NCI-H524 (cell line): ENCODE measurements at regions not wholly inside any gene's neighbourhood (a gene's known extent, or its start where the extent isn't known, plus 50 kb on each side); places are given as distances from the start of the nearest gene placed in this dataset.

Source experiments
- DNase-seq, 2 experiments: peaks; one replicate each; lab custom pipeline; 2025; lab: John Stamatoyannopoulos, UW

DNA sequence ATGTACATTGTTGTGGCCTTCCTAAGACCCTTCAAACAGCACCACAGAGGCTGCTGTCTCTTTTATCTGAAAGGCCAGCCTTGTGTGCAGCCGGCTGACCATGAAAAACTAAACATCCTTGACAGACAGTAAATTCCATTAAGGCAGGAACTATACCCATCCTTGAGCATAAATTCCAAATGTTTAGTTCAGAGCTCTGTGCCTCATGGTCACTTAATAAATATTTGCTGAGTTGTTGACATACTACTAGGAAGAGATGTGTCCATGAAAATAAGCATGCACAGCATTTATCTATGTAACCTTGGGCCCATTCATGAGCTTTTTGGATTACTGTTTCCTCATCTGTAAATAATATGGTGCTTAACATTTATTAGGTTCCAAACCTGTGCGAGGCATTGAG is 424.8 kb downstream of the HRH4 start:
- DNase-seq, result no peak

DNA sequence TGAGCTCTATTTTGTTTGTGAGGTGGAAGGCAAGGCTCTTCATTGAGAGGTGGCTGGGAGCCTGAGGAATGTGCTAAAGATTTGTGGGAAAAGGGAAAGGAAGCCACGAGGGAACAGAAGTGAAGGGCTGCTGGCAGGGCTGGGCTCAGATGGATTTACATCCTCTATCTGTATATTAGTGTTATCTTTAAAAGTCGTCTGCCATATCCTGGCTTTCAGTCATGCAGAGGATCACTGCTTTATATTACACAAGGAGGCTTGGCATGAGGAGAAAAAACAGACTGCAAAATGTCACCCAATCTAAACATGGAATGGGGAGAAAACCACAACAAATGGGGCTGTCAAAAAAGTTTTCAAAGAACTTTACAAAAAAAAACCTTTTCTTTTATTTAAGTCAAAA is 434.4 kb downstream of the HRH4 start:
- no peak for DNase-seq

DNA sequence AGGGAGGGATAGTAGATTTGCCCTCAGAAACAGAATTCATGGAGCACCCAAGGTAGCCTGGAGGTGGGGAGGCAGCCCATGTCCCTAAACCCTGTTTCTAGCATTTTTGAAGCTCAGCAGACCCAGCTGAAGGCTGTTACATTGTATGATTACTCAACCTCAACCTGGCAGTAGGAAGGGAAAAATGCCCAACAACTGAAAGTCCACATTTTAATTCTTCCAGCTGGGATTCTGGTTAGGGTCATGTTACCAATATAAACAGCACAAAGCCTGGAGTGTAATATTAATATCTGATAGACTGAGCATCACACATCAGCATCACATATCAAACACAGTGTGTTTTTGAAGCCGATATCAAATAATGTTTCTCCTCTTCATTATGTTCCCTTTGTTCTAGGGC is 437.0 kb downstream of the HRH4 start:
- DNase-seq, result no peak

DNA sequence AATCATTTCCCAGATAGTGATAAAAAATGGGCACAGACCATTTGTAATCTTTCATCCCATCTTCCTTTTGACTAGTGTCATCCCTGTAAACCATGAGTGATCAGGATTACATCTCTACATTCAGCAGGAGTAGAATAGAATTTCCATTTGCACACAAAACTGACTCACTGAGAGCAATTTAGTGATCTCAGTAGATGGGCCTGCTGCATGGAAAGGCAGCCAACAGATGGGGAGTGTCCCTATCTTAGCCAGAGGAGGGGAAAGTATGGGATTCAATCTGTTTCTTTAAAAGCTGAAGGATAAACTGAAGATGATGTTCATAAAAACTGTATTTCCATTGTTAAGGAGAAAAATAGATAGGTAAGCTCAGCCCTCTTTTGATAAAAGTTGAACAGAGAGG is 441.7 kb downstream of the ZNF521 start:
- DNase-seq, result no peak

DNA sequence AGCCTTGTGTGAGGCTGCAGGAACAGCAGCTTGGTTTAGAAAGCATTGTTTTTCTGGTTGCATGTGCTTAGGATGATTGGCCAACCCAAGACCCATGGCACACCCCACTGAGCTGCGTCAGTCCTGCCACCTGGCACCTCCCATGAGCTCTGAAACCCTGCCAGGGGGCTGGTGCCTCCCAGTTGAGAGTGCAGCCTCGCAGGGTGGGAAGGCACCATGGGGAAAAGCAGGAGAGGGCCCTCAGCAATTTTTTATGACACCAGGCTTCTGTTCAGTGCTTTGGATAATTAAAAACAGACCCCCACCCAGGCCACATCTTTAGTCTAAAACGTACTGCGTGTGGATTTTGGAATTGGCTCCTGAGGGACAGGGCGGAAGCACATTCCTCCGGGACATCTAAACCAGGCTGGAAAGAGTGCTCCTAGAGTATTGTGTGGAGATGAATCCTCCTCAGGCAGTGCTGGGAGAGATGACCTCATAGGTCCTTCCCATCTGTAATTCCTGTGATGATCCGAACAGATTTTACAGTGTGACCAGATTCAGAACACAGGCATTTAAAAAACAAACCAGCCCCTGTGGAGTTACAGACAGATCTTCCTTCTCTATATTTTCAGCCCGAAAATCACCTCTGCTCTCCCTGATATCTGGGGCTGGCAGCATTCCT is 438.3 kb downstream of the ZNF521 start:
- no peak for DNase-seq

DNA sequence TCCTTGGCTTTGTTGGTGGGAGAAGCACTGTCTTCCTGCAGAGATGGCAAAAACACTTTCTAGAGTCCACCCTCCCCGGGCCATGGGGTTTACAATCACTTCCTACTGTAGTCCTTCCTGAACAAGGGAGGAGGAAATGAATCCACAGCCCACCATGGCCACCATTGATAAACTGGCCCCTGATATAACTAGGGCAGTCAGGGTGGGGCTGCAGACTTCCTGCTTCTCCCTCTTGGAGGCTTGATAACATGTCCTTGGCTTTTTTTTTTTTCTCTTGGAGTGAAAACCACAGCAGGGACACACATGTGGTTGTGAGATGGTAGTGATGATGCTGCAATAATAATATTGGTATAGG is 437.8 kb downstream of the ZNF521 start:
- no peak for DNase-seq

DNA sequence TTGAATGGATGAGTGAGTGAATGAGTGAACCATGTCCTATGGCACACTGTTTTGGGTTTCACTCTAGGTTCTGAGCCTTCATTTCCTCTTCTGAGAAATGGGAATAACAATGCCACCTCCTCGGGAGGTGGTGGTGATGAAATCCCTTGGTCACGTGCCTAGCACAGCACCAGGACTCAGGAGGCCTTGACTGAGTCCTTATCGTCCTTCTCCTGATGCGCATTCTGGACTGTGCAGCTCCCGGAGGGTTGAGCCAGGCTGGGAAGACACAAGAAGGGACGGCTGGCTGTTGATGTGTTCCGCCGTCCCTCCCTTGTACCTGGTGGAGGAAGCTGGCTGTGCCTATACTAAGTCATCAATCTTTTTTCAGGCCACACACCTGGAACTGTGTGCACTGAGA is 437.3 kb downstream of the ZNF521 start:
- DNase-seq, result no peak

DNA sequence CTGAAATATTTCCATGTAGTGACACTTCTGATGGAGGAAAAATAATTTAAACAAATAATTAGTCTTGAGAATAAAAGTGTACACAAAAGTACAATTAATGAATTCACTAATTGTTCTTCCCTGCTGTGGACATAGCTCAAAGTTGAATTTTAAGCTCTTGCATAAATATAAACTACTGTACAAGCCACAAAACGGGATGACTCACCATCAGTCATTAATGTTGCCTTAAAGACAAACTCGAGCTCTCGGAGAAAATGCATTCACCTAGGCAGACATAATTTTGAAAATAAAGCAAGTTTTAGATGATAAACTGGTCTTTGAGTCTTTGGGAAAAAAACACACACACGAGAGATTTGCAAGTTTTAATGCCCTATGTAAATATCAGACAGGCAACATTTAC is 436.4 kb downstream of the ZNF521 start:
- DNase-seq, result no peak

DNA sequence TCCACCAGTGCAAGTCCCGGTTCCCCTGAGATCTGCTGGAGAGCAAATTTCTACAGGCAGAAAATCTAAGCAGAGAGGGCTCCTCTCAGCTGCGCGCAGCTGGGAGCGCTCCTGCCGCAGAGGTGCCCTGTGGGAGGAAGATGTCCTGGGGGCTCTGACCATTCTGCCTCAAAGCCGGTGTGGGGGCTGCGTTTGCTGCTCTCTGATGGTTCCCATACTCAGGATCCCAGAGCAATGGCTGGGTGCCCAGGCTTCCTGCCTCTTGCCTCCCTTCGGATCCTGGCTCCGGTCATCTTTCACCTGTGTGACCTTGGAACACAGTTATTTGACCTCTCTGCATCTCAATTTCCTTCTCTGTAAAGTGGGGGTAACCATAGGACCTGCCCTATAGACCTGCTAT is 434.2 kb downstream of the ZNF521 start:
- DNase-seq, result no peak

DNA sequence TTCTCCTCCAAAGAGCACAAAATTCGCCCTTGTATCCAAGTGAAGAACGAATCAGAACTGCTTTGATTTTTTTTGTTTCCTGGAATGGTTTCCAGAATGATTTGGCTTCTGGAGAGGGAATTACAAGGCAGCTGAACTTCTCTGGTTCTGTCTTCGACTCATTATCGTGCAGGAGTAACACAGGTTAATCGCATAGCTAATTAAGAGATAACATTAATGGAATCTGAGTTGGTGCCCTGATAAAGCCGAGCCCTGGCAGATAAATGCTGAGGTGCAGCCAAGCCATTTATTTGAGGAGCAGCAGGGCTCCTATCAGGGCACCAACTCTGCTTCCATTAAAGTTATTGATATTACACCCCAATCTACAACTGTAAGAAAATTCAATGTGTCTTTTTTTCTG is 433.7 kb downstream of the ZNF521 start:
- DNase-seq, result no peak

DNA sequence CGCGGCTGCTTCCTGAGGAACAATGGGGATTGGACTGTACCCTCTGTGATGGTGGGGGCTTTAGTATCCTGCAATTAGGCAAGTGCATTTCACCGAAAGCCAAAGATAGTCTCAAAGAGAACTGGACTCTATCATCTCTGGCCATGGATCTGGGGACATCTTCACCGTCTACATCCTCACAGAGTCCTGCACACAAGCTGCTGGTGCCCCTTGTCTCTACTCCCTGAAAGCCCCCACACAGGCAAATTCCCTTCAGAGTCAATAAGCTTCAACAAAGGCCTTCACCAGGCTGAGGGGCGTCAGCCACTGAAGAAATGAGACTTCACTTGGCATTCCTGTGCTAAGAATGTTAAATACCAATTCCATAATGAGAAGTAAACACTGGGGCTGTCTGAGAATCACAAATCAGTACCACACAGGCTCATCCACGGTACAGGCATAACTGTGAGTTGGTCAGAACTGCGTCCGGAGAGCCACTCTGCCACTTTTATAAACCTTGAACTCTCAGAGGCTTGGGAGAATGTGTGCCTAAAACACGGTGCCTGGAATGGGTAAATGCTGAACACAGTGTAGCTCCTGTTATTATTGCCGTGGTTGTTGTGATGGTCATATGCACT is 432.7 kb downstream of the ZNF521 start:
- no peak for DNase-seq

DNA sequence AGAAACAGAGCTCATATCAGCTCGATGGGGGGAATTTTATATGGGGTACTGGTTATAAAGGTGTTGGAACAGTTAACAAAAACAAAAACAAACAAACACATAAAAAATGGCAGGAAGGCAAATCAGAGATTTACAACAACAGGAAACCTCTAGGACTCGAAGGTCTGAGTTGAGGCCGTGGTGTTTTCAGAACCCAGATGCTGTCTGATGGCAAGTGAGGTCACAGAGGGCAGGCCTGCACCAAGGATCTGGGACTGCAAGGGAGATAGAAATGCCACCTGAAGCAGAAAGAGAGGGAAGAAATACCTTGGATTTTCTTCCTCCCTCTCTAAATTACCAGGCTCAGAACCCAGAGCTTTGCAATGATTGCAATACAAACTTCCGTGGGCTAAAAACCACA is 429.5 kb downstream of the ZNF521 start:
- no peak for DNase-seq

DNA sequence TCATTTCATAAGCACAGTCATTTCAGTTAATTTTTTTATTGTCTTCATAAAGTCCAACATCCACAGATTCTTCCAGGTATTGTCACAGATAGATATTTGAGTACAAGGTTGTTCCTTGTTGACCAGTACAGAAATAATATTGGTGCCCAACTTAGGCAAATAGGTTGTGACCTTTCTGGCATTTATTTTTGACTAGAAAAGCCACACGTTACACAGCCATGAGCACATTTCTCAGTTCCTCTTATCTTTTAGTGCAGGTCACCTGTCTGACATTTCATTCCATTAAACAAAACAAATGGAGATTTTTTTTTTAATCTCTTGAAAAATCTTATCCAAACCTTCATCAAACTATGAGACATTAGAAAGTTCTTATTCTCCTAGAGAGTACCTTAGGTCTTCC is 428.8 kb downstream of the ZNF521 start:
- no peak for DNase-seq

DNA sequence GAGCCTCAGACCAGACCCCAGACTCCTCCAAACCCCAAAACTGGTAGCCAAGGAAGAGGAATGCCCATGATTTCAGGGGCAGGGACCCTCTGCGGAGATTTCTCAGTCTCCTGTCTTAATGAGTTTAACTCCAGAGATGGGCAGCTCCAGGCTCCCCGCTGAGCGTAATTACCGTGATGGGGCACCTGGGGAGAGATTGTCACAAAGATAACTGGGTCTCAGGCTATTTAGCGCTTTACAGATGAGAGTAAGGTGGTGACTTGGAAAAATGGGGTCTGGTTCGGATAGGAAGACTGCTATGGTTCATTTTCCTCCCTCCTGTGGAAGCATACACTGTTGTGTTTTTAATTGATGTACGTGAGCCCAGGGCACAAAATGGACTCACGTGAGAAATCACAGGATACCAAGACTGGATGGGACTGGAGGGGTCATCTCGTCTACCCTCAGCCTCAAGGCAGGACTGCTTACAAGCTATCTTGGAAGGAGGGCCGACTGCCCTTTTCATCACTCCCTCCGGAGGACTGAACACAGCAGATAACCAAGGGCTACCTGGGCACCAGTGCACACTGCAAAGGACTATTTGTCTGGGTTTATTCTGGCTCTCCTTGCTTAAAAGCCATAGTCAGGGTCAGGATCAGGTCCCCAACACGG is 427.8 kb downstream of the ZNF521 start:
- DNase-seq, result no peak

DNA sequence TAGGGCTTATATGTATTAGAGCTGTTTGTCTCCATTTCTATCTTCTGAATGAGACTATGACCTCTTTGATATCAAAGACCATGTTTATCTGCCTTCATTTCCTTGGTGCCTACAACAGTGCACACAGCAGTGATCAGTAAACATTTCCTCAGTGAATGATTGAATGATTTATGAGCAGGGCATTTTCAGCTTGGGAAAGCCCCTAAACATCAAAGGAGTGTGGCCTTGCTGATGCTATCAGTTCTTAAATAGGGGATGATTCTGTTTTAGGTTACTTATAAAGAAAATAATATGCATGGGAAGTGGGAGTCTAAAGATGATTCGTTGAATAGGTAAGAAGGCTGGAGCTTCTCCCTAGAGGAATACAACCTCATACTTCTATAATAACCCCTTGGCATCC is 425.3 kb downstream of the ZNF521 start:
- DNase-seq, result no peak

DNA sequence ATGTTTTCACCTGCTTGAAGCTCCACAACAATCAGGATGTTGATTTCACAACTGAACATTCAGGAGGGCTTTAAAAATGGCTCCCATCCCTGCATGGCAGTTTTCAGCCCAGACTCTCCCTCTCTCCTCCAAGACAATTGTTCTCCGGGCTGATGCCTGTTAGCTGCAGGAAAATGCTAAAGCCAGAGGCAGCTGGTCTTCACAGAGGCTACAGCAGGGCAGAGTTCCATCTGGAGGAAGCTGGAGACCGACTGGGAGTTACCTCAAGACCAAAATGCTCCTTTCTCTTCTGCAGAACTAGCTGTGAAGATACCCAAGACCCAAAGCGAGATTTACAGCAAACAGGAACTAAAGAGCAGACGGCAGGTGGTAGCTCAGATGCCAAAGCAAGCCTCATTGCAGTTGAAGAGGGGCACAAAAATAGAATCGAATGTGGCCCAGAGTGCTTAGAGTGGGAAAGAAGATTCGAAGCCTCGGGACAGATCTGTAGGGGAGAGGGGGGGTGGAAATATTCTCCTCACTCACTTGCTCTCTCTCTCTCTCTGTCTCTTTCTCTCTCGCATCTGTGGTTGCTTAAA is 423.6 kb downstream of the ZNF521 start:
- peak in 1 of 2 experiments; percentile 14 for DNase-seq

DNA sequence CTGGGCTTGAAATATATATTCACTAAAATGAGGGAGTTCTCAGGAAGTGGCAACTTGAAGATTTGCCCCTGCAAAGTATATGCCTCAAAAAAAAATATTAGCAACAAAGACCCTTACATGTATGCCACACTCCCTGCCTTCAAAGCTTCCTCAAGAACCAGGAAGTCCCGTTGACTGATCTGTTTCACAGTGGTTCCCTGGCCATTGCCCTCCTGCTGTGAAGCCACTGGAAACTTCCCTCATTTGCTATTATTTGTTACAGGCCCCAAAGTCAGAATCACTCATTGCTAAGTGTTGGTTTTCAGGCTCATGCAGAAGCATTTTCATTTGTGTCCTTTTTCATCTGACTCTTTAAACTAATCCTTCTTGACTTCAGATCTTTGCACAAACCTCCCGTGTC is 421.5 kb downstream of the ZNF521 start:
- no peak for DNase-seq

DNA sequence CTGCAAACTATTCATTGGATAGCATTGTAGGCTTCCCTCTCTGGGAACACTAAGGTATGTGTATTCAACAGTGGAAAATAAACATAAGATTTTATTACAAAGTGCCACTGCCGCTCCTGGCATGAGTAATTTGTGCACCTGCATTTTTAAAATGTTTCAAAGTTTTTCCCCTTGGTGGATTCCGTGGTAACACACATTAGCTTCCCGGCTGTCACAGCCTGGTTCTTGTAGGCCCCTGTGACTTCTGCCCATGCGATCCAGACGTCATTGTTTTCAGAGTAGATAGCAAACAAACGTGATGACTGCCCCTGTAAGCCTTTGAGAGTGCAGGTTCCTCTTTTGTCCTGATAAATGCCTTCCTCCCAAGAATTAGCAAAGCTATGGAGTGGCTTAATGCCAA is 421.0 kb downstream of the ZNF521 start:
- peak in 1 of 2 experiments; percentile 4 for DNase-seq

DNA sequence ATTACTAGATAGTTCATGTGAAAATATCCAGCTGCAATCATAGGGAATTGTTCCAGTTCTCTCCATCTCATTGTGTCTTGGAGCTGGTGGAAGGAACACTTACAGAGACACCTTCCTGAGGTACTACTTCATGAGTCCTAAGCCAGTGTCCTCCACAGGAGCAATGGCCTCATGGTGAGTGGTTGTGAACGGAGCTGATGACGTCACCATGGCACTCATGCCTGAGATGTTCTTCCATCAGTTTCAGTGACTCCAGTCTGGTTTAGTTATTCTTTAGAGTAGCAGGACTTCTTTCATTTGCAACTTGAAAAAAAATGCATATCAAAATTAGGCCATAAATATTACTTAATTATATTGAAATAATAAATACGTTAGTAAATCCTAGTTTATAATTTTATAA is 418.6 kb downstream of the ZNF521 start:
- no peak for DNase-seq

DNA sequence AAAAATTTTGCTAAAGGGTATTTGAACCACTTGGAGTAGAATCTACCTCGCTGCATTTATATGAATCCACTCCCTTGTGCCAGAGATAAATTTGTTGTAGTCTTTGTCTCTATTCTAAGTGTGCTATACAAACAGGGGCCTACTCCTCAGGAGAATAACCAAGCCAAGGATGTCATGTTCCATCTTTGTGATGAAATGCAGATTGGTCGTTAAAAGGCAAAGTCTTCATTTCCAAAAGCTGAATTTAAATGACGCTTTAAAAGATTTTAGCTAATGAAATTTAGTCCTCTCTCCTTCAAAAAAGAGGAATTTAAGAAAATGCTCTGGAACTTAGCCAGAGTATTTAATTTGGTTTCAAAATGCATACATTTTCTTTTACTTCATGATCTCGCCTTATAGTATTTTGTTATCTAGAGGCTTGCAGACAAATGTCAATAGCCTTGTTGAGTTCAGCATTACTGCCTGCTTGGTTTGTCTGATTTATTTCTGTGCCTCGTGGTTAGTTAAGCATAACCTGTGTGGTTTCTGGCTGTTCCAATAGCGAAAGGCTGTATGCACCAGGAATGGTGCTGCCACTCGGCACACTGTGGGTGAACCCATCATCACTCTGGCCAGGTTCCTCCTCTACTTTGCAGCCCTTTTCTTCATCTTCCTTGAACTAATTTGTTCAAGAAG is 417.6 kb downstream of the ZNF521 start:
- DNase-seq, result no peak

DNA sequence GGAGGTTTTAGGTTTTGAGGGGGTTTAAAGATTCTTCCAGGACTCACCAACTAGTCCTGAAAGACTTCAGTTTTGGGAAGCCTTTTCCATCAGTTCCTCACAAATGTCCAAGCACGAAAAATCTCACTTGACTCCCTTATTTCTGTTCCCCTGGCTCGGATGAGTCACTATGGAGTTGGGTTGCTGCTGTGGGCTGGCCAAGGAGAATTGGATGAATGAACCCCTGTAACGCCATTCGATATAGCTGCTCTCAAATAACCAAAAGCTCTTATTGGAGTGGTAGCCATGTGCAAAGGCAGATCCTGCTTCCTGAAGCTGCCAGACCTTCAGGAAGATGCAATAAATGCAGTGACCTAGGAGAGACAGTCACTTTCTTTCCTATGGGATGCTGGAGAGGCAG is 417.0 kb downstream of the ZNF521 start:
- no peak for DNase-seq

DNA sequence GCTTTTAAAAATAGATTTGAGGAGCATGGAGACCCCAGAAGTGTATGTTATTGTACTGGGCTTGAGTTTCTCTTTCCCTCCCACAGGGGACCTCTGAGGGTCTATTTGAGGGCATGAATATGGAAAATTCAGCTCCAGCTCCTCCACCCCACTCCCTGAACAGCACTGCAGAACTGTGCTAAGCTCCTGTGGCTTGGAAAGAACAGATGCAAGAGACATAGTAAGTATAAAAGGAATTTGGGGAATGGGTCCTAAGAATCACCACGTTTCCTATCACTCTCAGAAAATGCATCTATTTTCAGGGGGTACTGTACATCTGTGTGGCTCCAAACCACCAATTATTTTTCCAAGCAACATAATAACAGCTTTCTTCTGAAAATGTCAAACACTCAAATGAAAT is 416.1 kb downstream of the ZNF521 start:
- DNase-seq, result no peak

DNA sequence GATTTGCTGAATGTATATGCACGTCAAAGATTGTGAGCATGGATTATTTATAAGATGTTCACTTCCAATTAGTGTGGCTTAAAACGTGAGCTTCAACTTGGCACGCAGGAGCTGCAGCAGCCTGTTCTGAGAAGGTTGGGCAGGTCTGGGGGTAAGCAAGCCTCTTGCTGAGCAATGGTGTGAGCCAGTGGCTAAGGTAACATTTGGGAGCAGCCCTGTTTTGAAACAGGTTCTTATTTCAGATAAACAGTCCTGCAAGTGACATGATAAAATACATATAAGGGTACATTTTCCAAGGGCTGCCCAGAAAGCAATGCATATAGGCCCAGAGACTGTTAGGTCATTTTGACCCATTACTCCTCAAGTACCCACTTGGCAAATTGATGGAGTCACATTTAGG is 415.3 kb downstream of the ZNF521 start:
- DNase-seq, result no peak
